Body of pancreas (tissue), 4 donors: ENCODE measurements at regions not wholly inside any gene's neighbourhood (a gene's known extent, or its start where the extent isn't known, plus 50 kb on each side); places are given as distances from the start of the nearest gene placed in this dataset.

ENCODE experiments used
- CTCF ChIP-seq, 7 experiments: fragments of 450-650 bp in 4 of 7; fragments of 200-600 bp in 3 of 7; sonication (generic) in 3 of 7; IDR thresholded peaks; one replicate each; pipeline ENCODE4 v1.5.1; 2016 to 2019; ENCODE audit warnings: antibody characterized with exemption in 7 of 7
- POLR2A ChIP-seq, 3 donors: fragments of 450-650 bp; IDR thresholded peaks; one replicate each; pipeline ENCODE4 v1.6.1; 2016; ENCODE audit warnings: antibody characterized with exemption in 3 of 3, mild to moderate bottlenecking in 2 of 3

- TF ChIP-seq CTCF (IDR thresholded peaks at IDR 0.05) (no peak), POLR2A (IDR thresholded peaks at IDR 0.05) (no peak)
Observed at GRCh38 chr14:85221832-85222231, 308.1 kb upstream of the FLRT2 start.
